PFSK-1 (cell line): ENCODE measurements at regions not wholly inside any gene's neighbourhood (a gene's known extent, or its start where the extent isn't known, plus 50 kb on each side); places are given as distances from the start of the nearest gene placed in this dataset.

ENCODE experiments used
- FOXP2 ChIP-seq: optimal IDR thresholded peaks from 2 replicates; pipeline ENCODE3; 2011; ENCODE audit warnings: borderline replicate concordance, control low read depth, inconsistent platforms; ENCODE audit not compliant: insufficient read depth; ENCODE audit errors: extremely low read length, extremely low read depth
- POLR2AphosphoS5 ChIP-seq: IDR thresholded peaks from 2 replicates; pipeline ENCODE4 v1.6.1; 2012; ENCODE audit warnings: low read depth, mild to moderate bottlenecking, control low read depth, low read length, moderate library complexity
- SIN3A ChIP-seq: IDR thresholded peaks from 2 replicates; pipeline ENCODE4 v1.6.1; 2012; ENCODE audit warnings: mild to moderate bottlenecking, low read length, moderate library complexity, borderline replicate concordance; ENCODE audit not compliant: insufficient read depth
- TAF1 ChIP-seq: IDR thresholded peaks from 2 replicates; pipeline ENCODE4 v1.6.1; 2012; ENCODE audit warnings: low read length, control low read depth, borderline replicate concordance; ENCODE audit not compliant: insufficient read depth
- TF ChIP-seq, protein P1 (sequence below), 2 experiments: IDR thresholded peaks; 2 replicates each; pipeline versions ENCODE4 v1.6.1 to v1.8.0; 2011 to 2012; ENCODE audit warnings: low read depth in 2 of 2, low read length in 2 of 2, control low read depth in 1 of 2, inconsistent platforms in 1 of 2, mild to moderate bottlenecking in 1 of 2, moderate library complexity in 1 of 2; ENCODE audit not compliant: insufficient read depth in 1 of 2

DNA sequence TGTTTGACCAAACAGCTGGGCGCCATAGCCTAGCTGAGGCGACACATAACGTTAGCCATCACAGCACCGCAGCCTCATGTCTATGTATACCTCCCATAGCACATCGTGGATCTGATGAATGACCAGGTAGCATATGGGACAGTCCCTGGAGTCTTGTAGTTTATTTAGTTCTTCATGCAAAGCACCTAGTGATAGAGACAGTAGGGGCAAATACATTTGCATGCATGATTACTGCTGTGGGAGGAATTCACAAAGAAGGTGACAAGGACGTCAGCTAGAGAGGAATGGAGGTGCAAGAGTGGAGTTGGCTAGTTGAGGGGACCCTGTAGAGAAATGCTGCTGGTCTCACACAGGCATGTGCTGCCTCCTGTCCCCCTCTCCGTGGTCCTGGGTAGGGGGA is 478.9 kb upstream of the HS6ST1 start:
- TF ChIP-seq, protein P1, sequence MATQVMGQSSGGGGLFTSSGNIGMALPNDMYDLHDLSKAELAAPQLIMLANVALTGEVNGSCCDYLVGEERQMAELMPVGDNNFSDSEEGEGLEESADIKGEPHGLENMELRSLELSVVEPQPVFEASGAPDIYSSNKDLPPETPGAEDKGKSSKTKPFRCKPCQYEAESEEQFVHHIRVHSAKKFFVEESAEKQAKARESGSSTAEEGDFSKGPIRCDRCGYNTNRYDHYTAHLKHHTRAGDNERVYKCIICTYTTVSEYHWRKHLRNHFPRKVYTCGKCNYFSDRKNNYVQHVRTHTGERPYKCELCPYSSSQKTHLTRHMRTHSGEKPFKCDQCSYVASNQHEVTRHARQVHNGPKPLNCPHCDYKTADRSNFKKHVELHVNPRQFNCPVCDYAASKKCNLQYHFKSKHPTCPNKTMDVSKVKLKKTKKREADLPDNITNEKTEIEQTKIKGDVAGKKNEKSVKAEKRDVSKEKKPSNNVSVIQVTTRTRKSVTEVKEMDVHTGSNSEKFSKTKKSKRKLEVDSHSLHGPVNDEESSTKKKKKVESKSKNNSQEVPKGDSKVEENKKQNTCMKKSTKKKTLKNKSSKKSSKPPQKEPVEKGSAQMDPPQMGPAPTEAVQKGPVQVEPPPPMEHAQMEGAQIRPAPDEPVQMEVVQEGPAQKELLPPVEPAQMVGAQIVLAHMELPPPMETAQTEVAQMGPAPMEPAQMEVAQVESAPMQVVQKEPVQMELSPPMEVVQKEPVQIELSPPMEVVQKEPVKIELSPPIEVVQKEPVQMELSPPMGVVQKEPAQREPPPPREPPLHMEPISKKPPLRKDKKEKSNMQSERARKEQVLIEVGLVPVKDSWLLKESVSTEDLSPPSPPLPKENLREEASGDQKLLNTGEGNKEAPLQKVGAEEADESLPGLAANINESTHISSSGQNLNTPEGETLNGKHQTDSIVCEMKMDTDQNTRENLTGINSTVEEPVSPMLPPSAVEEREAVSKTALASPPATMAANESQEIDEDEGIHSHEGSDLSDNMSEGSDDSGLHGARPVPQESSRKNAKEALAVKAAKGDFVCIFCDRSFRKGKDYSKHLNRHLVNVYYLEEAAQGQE (IDR thresholded peaks at IDR 0.05; ENCODE audit: insufficient read depth in 1 of 2, low read depth in 2 of 2, low read length in 2 of 2): no peak
- TF ChIP-seq TAF1: no peak
- no peak for TF ChIP-seq SIN3A
- no peak for TF ChIP-seq FOXP2
- TF ChIP-seq POLR2AphosphoS5: no peak

DNA sequence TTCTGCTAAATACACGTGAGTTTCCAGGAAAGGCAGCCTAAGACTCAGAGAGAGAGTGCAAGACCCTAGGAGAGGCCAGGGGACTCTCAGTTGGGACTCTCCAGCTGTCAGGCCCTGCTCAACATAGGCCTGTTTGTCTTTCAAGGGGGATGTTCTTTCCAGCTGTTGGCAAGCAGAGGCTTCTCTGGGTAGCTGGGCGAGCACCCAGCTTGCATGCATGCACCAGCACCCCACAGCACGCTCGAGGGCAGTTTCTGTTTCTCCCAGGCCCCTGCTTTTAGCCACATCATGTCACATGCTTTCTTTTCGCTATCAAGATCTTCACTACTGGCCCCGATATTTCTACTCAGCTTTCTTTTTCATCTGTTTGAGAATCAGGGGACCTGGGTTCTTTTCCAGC is 479.3 kb upstream of the HS6ST1 start:
- no peak for TF ChIP-seq POLR2AphosphoS5
- no peak for TF ChIP-seq FOXP2
- TF ChIP-seq TAF1: no peak
- TF ChIP-seq SIN3A: no peak
- TF ChIP-seq, protein P1 (IDR thresholded peaks at IDR 0.05; ENCODE audit: insufficient read depth in 1 of 2, low read depth in 2 of 2, low read length in 2 of 2): no peak

DNA sequence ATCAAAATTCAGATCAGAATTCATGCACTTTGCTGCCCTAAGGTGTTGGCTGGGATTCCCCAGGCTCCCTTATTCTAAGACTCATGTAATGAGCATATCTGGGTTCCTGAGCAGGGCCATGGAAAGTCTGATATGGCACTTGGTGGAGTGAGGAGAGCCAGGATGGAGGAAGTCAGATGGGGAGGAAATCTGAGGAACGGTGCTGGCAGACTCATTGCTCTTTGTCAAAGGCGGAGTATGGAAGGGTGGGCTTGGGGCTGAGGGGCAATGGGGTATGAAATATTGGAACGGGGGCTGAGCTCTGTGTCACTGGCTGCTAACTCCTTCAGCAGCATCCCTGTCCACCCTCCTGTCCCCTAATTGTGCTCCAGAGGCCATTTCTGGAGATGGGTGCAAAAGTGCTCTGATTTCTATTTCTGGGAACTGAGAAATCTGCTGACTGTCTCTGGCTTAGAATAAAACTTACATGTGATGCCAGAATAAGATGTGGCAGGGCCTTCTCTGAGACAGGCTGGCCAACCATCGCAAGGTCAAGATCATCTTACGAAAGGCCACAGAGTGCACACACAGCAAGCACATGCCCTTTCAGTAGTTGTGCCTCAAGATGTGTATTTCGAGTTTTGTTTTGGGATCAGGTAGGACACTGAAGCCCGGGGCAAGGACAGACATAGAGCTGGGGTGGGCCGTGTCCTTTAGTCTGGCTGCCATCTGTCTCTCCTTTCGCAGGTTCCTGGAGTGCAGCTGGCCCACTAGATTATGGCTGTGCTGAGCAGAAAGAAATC is 480.0 kb upstream of the HS6ST1 start:
- TF ChIP-seq POLR2AphosphoS5 (no peak), TAF1 (no peak), SIN3A (no peak), FOXP2 (no peak)
- TF ChIP-seq, protein P1 (IDR thresholded peaks at IDR 0.05; ENCODE audit: insufficient read depth in 1 of 2, low read depth in 2 of 2, low read length in 2 of 2): no peak

DNA sequence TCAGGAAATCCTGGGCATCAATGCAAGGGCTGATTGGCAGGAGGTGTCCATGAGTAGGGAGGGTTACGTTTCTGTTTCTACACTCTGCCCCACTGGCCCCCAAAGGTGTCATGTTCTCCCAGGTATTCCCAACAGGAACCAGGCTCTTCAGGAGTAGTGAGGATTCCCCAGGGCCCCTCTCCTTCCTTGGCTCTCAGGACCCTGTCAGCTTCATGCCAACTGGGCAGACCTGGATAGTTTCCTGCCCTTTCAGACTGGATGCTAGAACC is 480.6 kb upstream of the HS6ST1 start:
- TF ChIP-seq, protein P1 (IDR thresholded peaks at IDR 0.05; ENCODE audit: insufficient read depth in 1 of 2, low read depth in 2 of 2, low read length in 2 of 2): no peak
- TF ChIP-seq SIN3A (no peak), POLR2AphosphoS5 (no peak), TAF1 (no peak), FOXP2 (no peak)

DNA sequence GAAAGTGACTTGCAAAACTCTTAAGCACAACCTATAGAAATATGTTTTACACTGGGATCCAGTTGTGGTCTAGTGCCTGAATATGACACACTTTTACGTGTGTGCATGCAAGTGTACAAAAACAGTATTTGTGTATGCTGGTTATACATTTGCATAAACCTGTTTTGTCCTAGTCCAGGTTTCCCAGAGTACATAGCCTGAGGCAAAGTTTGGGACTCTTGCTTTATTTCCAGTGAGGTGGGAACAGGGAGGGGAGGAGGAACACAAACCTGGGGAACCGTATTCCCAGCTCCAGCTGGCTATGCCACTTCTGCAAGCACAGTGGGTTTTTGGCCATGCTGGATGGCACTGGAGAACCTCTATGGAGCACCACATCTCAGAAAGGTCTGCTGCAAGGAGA is 481.1 kb upstream of the HS6ST1 start:
- TF ChIP-seq, protein P1 (IDR thresholded peaks at IDR 0.05; ENCODE audit: insufficient read depth in 1 of 2, low read depth in 2 of 2, low read length in 2 of 2): no peak
- TF ChIP-seq FOXP2 (no peak), TAF1 (no peak)
